Adipocyte (in vitro differentiated cells): ENCODE measurements at regions not wholly inside any gene's neighbourhood (a gene's known extent, or its start where the extent isn't known, plus 50 kb on each side); places are given as distances from the start of the nearest gene placed in this dataset.
A peak's percentile ranks its signal among the peaks of the same experiment; 100 is the strongest.

Source experiments
- DNase-seq: peaks from one replicate; pipeline ENCODE4 v3.0.0-alpha.2; 2015; ENCODE audit warnings: low read depth
- H3K27me3 ChIP-seq: replicated peaks from 2 replicates; pipeline ENCODE4 v1.7.0; 2013; ENCODE audit warnings: mild to moderate bottlenecking, low read length, moderate library complexity; ENCODE audit not compliant: control insufficient read depth, insufficient read depth
- H3K36me3 ChIP-seq: 2 replicates; pipeline ENCODE4 v1.7.0; 2013; ENCODE audit warnings: low read length, mild to moderate bottlenecking, moderate library complexity; ENCODE audit not compliant: control insufficient read depth, insufficient read depth, severe bottlenecking
- H3K4me1 ChIP-seq: 2 replicates; pipeline ENCODE4 v1.7.0; 2013; ENCODE audit warnings: mild to moderate bottlenecking, low read length, moderate library complexity; ENCODE audit not compliant: control insufficient read depth, insufficient read depth
- H3K4me3 ChIP-seq: 2 replicates; pipeline ENCODE4 v1.7.0; 2013; ENCODE audit warnings: mild to moderate bottlenecking, low read length, moderate library complexity
- H3K9ac ChIP-seq: 2 replicates; pipeline ENCODE4 v1.7.0; 2013; ENCODE audit warnings: mild to moderate bottlenecking, low read length, moderate library complexity
- H3K9me3 ChIP-seq: 2 replicates; pipeline ENCODE4 v1.7.0; 2013; ENCODE audit warnings: mild to moderate bottlenecking, low read length, moderate library complexity; ENCODE audit not compliant: control insufficient read depth

DNA sequence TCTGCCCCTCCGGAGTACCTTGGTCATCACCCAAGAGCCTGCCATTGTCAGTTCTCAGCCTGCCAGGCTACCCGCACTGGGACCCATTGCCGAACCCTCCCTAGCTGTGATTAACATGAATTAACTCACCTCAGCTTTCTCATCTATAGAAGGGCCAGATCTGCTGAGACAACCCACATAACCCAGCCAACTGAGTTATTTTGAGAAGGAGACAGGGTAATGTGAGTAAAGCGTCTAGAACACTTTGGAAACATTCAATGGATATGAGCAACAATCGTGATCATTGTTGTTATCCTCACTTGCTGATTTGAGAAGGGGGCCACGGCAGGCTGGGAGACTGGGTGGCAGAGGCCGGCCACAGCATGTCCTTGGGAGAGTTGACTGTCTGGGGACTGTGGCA lies 196.8 kb downstream of the GLI2 start:
- Histone ChIP-seq H3K9ac (no peak overlapping the region), H3K4me3 (no peak overlapping the region), H3K27me3 (no peaks in the 10 kb centered on the region), H3K4me1 (peaks cover 56% of the 10 kb centered on the region), H3K9me3 (no peaks in the 10 kb centered on the region), H3K36me3 (peaks cover 5% of the 10 kb centered on the region)
- no peak for DNase-seq

DNA sequence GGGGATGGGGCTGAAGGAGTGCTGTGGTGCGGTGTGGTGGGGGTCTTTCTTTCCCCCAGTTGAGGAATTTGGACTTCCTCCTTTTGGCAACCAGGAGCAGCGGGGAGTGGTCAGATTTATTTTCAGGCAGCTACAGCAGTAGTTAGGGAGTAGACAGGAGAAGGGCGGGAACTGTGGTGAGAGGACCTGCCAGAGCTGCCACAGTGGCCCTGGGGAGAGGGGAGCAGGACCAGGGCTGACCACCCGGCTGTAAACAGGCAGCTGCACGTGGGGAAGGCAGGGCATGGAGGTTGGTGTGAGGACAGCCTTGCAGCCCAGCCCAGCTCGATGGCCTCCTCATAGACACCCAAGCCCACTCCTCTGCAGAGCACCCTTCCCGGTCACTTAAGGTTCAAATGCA lies 197.2 kb downstream of the GLI2 start:
- H3K27me3 ChIP-seq: no peaks in the 10 kb centered on the region
- H3K4me1 ChIP-seq: peaks cover 60% of the 10 kb centered on the region
- no peak overlapping the region for H3K9ac ChIP-seq
- H3K36me3 ChIP-seq: peaks cover 5% of the 10 kb centered on the region
- no peaks in the 10 kb centered on the region for H3K9me3 ChIP-seq
- no peak overlapping the region for H3K4me3 ChIP-seq
- no peak for DNase-seq

DNA sequence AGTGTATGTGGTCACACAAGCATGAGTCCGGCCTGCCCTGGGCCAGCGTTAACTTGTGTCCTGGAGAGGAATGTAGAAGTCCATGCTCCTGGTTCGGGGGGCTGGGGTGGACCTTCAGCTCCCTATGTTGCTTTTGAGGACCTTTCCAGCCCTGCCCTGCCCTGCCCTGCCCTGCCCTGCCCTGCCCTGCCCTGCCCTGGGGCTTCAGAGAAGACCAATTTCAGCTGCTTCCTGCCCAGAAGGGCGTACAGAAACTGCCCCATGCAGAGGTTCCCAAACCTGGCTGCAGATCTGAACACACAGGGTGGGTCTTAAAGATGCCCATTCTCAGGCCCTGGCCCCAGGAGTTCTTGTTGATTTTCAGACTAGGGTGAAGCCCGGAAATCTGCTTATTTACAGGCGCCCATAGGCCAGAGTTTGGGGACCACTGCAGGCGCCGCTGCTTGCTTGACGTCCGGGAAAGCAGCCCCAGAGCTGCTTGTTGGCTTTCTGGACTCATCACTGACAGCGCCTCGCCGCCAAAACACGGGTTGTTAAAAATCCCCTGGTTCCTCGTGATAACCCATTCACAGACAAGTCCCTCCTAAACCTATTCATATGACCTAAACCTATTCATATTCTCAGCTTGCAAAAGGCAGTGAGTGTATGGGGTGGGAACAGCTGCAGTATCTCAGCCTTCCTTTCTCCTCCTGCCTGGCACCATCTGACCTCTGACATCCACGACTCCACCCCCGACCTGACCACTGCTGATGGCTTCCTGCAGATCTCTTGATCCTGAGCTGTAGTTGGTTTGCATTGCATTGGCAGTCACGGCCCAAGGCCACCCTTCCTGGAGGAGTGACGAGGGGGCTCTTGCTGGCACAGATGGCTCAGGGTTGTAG lies 198.3 kb downstream of the GLI2 start:
- no peaks in the 10 kb centered on the region for H3K9me3 ChIP-seq
- H3K27me3 ChIP-seq: no peaks in the 10 kb centered on the region
- H3K4me1 ChIP-seq: peaks cover 68% of the 10 kb centered on the region
- no peak for DNase-seq
- no peaks in the 10 kb centered on the region for H3K36me3 ChIP-seq
- no peak overlapping the region for H3K4me3 ChIP-seq
- H3K9ac ChIP-seq: peak overlapping the region; percentile 9

- Histone ChIP-seq H3K4me1 (peaks cover 73% of the 10 kb centered on the region), H3K36me3 (no peaks in the 10 kb centered on the region), H3K4me3 (peak overlapping the region; percentile 58), H3K27me3 (no peaks in the 10 kb centered on the region), H3K9me3 (no peaks in the 10 kb centered on the region), H3K9ac (peak overlapping the region; percentile 47)
- peak; percentile 91 for DNase-seq
Observed at GRCh38 chr2:120934574-120935338, 199.1 kb downstream of the GLI2 start.

GRCh38 chr2:120935339-120936313 lies 200.0 kb downstream of the GLI2 start:
- H3K36me3 ChIP-seq: no peaks in the 10 kb centered on the region
- no peaks in the 10 kb centered on the region for H3K27me3 ChIP-seq
- H3K9ac ChIP-seq: peak overlapping the region; percentile 47
- DNase-seq: peak; percentile 76
- peaks cover 75% of the 10 kb centered on the region for H3K4me1 ChIP-seq
- peak overlapping the region; percentile 58 for H3K4me3 ChIP-seq
- no peaks in the 10 kb centered on the region for H3K9me3 ChIP-seq

DNA sequence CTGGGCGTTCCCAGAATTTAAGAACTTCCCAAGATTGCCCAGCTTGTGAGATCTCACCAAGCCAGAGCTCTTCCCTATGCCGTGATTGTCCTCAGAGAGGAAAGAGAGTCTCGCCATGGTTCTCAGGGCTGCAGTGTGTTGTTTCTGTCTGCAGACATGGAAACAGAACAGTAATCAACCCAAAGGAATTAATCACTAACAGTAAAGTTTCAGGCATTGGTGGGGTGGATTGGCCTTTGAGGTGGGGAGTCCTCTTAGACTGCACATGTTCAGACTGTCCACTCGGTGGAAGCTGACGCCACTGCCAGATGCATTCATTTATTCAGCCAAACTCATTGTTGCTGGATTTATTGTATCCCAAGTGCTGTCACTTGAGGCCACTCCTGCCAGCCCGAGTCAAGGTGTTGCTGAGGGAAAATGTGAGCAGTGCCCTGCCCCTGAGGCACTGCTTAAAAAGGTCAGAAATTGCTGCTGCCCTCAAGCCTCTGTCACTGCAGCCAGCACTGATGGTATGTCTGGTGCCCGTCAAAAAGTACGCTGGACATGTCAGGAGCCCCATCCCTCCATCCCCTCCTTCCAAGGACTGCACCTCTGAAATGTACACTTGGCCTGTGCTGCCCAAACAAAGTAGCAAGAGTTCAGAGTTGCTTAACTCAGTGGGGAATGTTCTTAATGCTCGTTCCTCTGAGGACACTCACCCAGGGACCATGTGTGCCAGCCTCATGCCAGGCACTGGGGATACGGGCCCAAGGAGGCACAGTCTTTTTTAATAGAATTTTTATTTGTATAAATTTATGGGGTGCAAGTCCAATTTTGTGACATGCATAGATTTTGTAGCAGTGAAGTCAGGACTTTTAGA lies 201.0 kb downstream of the GLI2 start:
- Histone ChIP-seq H3K4me3 (no peak overlapping the region), H3K9ac (peak overlapping the region; percentile 30), H3K4me1 (peaks cover 74% of the 10 kb centered on the region), H3K36me3 (no peaks in the 10 kb centered on the region), H3K9me3 (no peaks in the 10 kb centered on the region), H3K27me3 (no peaks in the 10 kb centered on the region)
- peak; percentile 70 for DNase-seq

DNA sequence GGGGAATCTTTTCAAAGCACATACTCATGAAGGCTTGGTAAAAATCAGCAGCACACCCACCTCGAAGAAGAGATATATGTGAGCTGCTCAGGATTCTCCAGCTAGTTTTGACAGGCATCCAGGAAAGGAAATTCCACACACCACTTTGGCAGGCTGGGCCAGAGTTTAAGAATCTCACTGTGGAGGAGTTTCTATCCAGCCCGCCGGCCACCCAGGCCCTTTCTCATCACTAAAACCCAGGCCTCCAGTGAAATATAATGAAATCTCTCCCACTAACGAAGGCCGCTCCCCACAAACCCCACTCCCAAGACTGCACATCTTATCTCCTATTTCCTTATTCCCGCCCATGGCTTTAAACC lies 202.0 kb downstream of the GLI2 start:
- DNase-seq: peak; percentile 78
- Histone ChIP-seq H3K4me3 (no peak overlapping the region), H3K27me3 (no peaks in the 10 kb centered on the region), H3K9ac (peak overlapping the region; percentile 62), H3K36me3 (no peaks in the 10 kb centered on the region), H3K9me3 (no peaks in the 10 kb centered on the region), H3K4me1 (peaks cover 67% of the 10 kb centered on the region)

GRCh38 chr2:120938045-120938771 lies 202.5 kb downstream of the GLI2 start:
- H3K27me3 ChIP-seq: no peaks in the 10 kb centered on the region
- H3K4me3 ChIP-seq: no peak overlapping the region
- no peaks in the 10 kb centered on the region for H3K36me3 ChIP-seq
- no peaks in the 10 kb centered on the region for H3K9me3 ChIP-seq
- peak overlapping the region; percentile 62 for H3K9ac ChIP-seq
- DNase-seq: peak; percentile 33
- peaks cover 62% of the 10 kb centered on the region for H3K4me1 ChIP-seq

DNA sequence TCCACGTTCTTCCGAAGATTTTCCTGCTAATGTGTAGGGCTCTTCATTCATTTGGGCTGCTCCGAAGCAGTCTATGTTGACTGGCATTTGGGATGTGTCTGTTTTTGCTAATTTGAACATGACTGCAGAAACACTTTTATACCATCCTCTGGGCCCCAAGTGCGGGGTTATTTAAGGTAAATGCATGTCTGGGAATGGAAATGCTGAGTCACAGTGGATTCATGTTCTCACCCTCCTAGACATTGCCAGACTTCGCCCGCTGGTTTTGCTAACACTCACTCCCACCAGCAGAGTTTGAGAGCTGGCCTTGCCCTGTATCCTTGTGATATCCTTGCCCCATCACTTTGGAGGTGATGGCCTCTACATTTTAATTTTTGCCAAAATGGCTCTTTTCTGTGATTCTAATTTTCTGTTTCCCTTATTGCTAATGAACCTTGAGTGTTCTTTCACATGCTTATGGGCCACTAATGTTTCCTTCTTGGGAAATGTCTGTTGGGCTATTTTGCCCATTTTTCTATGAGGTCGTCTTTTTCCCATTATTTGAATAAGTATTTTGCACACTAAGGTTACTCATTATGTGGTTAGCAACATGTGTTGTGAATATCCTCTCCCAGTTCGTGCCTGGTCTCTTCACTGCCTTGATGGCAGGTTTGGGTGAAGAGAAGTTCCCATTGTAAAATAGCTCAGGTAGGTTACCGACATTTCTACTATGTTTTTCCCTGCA lies 204.1 kb downstream of the GLI2 start:
- peaks cover 48% of the 10 kb centered on the region for H3K4me1 ChIP-seq
- DNase-seq: peak; percentile 92
- no peak overlapping the region for H3K9ac ChIP-seq
- no peaks in the 10 kb centered on the region for H3K27me3 ChIP-seq
- no peaks in the 10 kb centered on the region for H3K36me3 ChIP-seq
- H3K9me3 ChIP-seq: no peaks in the 10 kb centered on the region
- H3K4me3 ChIP-seq: no peak overlapping the region
